Endothelial cell of umbilical vein (primary cell): ENCODE measurements at regions not wholly inside any gene's neighbourhood (a gene's known extent, or its start where the extent isn't known, plus 50 kb on each side); places are given as distances from the start of the nearest gene placed in this dataset.
A peak's percentile ranks its signal among the peaks of the same experiment; 100 is the strongest.

ENCODE experiments used
- BruUV-seq: library from RNA; stranded (reverse); fragments of 400-500 nt; replicated peaks from 2 replicates; lab custom pipeline; 2021; lab: Mats Ljungman, UMichigan
- CTCF ChIA-PET: fragments of 300-600, 350-600 bp; sonication (Branson Sonifier 250); formaldehyde crosslinking; loops from one replicate; lab custom pipeline; 2021; ENCODE audit warnings: antibody characterized with exemption, inconsistent platforms; lab: Charles Lee
- POLR2A ChIA-PET: fragments of 300-600, 350-600 bp; sonication (Branson Sonifier 250); formaldehyde crosslinking; loops from one replicate; lab custom pipeline; 2021; ENCODE audit warnings: antibody characterized with exemption, inconsistent platforms; lab: Charles Lee
- DNase-seq: peaks from one replicate; pipeline ENCODE4 v3.0.0-alpha.2; 2011; ENCODE audit warnings: low read depth, low spot score
- FAIRE-seq: peaks from 2 replicates; lab custom pipeline; 2011; peaks lifted over from hg19 to GRCh38; lab: Jason Lieb, UNC
- H2AFZ ChIP-seq: 2 replicates; pipeline ENCODE4 v1.6.0; 2012; ENCODE audit warnings: low read depth, low read length, control low read depth, inconsistent platforms
- H3K27ac ChIP-seq: 2 replicates; pipeline ENCODE4 v1.5.1; 2011; ENCODE audit warnings: low read depth, mild to moderate bottlenecking, control low read depth, low read length, moderate library complexity; ENCODE audit not compliant: insufficient read depth
- H3K27me3 ChIP-seq, 2 experiments: 2 replicates each; pipeline versions ENCODE4 v1.6.0 to v1.6.1; 2011; ENCODE audit warnings: low read length in 2 of 2, mixed read lengths in 1 of 2; ENCODE audit not compliant: control insufficient read depth in 2 of 2, insufficient read depth in 2 of 2
- H3K36me3 ChIP-seq, 2 experiments: 2 replicates in 1 of 2; 3 replicates in 1 of 2; pipeline ENCODE4 v1.5.1; 2011; ENCODE audit warnings: low read length in 2 of 2, mild to moderate bottlenecking in 1 of 2, moderate library complexity in 1 of 2; ENCODE audit not compliant: control insufficient read depth in 2 of 2, insufficient read depth in 2 of 2; ENCODE audit errors: extremely low read depth in 1 of 2
- H3K4me1 ChIP-seq: 3 replicates; pipeline ENCODE4 v1.5.1; 2011; ENCODE audit warnings: mild to moderate bottlenecking, low read length; ENCODE audit not compliant: control insufficient read depth, insufficient read depth; ENCODE audit errors: extremely low read depth
- H3K4me2 ChIP-seq: 2 replicates; pipeline ENCODE4 v1.6.1; 2011; ENCODE audit warnings: low read length, control low read depth, mixed read lengths; ENCODE audit not compliant: insufficient read depth
- H3K4me3 ChIP-seq, 3 experiments: fragments of 200-600 bp in 1 of 3; sonication (generic), shearing (Covaris generic) in 1 of 3; replicated peaks in 1 of 3; 2 replicates each; pipeline ENCODE4 v1.5.1; 2011 to 2016; ENCODE audit warnings: control low read depth in 3 of 3, low read length in 3 of 3, mild to moderate bottlenecking in 2 of 3, inconsistent platforms in 1 of 3, low read depth in 1 of 3, moderate library complexity in 1 of 3; ENCODE audit not compliant: insufficient read depth in 1 of 3
- H3K79me2 ChIP-seq: 2 replicates; pipeline ENCODE4 v1.6.0; 2012; ENCODE audit warnings: low read length, inconsistent platforms; ENCODE audit not compliant: control insufficient read depth, insufficient read depth
- H3K9ac ChIP-seq: replicated peaks from 2 replicates; pipeline ENCODE3; 2011; ENCODE audit warnings: low read length, control low read depth; ENCODE audit not compliant: insufficient read depth; ENCODE audit errors: extremely low read depth
- H3K9me1 ChIP-seq: replicated peaks from 3 replicates; pipeline ENCODE4 v1.6.0; 2011; ENCODE audit warnings: mild to moderate bottlenecking, low read length; ENCODE audit not compliant: control insufficient read depth, insufficient read depth; ENCODE audit errors: extremely low read depth
- H3K9me3 ChIP-seq: replicated peaks from 2 replicates; pipeline ENCODE4 v1.5.1; 2012; ENCODE audit warnings: low read length, inconsistent platforms; ENCODE audit not compliant: control insufficient read depth, insufficient read depth
- H4K20me1 ChIP-seq: replicated peaks from 2 replicates; pipeline ENCODE3; 2011; ENCODE audit warnings: mild to moderate bottlenecking, low read length; ENCODE audit not compliant: control insufficient read depth, insufficient read depth; ENCODE audit errors: extremely low read depth
- EZH2 ChIP-seq: IDR thresholded peaks from 2 replicates; pipeline ENCODE4 v1.6.1; 2012; ENCODE audit warnings: borderline replicate concordance, low read depth, mild to moderate bottlenecking, moderate library complexity, low read length, inconsistent platforms; ENCODE audit not compliant: severe bottlenecking
- FOS ChIP-seq: IDR thresholded peaks from 2 replicates; pipeline ENCODE4 v1.6.1; 2011; ENCODE audit warnings: mild to moderate bottlenecking, low read length, moderate library complexity, borderline replicate concordance; ENCODE audit not compliant: insufficient read depth
- GATA2 ChIP-seq: IDR thresholded peaks from 2 replicates; pipeline ENCODE4 v1.7.0; 2011; ENCODE audit warnings: low read depth, mild to moderate bottlenecking, moderate library complexity, mixed read lengths, low read length; ENCODE audit not compliant: insufficient read length, insufficient read depth
- JUN ChIP-seq: IDR thresholded peaks from 2 replicates; pipeline ENCODE4 v1.6.1; 2011; ENCODE audit warnings: borderline replicate concordance, low read depth; ENCODE audit not compliant: insufficient read length, insufficient read depth
- MYC ChIP-seq: IDR thresholded peaks from one replicate; pipeline ENCODE4 v1.6.1; 2011; ENCODE audit warnings: mild to moderate bottlenecking, low read depth, low read length
- POLR2A ChIP-seq: IDR thresholded peaks from 2 replicates; pipeline ENCODE4 v1.6.1; 2012; ENCODE audit warnings: low read depth, mild to moderate bottlenecking, control low read depth, low read length
- POLR2AphosphoS5 ChIP-seq: IDR thresholded peaks from 2 replicates; pipeline ENCODE4 v1.6.1; 2012; ENCODE audit warnings: low read depth, mild to moderate bottlenecking, control low read depth, low read length, moderate library complexity; ENCODE audit not compliant: insufficient read depth
- dilution Hi-C: fragments of 300-500 bp; cut with MboI; formaldehyde crosslinking; loops from one replicate; pipeline ENCODE4 v1.15.0; 2019; ENCODE audit warnings: low sequenced_read_pairs; ENCODE audit not compliant: extremely low pct_ligation_motif_present
- intact Hi-C: fragments of 100-400 bp; cut with micrococcal nuclease; formaldehyde crosslinking; loops from one replicate; pipeline ENCODE4 v1.10.0; 2022
- TF ChIP-seq, protein P1 (sequence below), 2 donors: IDR thresholded peaks; 1 replicate in 1 of 2; 2 replicates in 1 of 2; pipeline ENCODE4 v1.5.1; 2011; ENCODE audit warnings: low read length in 2 of 2, mild to moderate bottlenecking in 2 of 2, moderate library complexity in 2 of 2, control low read depth in 1 of 2, inconsistent platforms in 1 of 2, low read depth in 1 of 2; ENCODE audit not compliant: insufficient read depth in 1 of 2; ENCODE audit errors: extremely low read depth in 1 of 2
- TF ChIP-seq, protein P2 (sequence below): IDR thresholded peaks from 2 replicates; pipeline ENCODE4 v1.6.1; 2011; ENCODE audit not compliant: insufficient read depth, insufficient read length

DNA sequence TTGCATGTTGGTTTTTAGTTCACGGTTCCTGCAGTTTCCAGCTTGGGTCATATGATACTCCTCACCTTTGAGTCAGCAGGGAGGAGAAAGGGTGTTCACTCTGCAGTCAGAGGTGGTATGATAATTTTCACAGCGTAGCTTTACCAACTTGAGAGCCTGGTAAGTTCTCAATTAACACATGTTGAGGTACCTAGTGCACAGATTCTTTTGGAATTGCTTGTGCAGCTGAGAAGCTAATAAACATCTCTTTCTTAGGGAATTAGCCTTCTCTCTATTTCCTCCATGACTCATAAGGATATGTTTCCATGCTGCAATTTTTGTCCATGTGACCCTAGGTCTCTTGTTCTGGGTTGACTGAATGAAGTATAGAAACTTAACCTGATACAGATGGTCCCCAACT, 166.6 kb downstream of the KIF20B start:
- TF ChIP-seq FOS (no peak), POLR2A (no peak), MYC (no peak), JUN (no peak), EZH2 (no peak), POLR2AphosphoS5 (no peak), GATA2 (no peak)
- TF ChIP-seq, protein P1, sequence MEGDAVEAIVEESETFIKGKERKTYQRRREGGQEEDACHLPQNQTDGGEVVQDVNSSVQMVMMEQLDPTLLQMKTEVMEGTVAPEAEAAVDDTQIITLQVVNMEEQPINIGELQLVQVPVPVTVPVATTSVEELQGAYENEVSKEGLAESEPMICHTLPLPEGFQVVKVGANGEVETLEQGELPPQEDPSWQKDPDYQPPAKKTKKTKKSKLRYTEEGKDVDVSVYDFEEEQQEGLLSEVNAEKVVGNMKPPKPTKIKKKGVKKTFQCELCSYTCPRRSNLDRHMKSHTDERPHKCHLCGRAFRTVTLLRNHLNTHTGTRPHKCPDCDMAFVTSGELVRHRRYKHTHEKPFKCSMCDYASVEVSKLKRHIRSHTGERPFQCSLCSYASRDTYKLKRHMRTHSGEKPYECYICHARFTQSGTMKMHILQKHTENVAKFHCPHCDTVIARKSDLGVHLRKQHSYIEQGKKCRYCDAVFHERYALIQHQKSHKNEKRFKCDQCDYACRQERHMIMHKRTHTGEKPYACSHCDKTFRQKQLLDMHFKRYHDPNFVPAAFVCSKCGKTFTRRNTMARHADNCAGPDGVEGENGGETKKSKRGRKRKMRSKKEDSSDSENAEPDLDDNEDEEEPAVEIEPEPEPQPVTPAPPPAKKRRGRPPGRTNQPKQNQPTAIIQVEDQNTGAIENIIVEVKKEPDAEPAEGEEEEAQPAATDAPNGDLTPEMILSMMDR (IDR thresholded peaks at IDR 0.05; ENCODE audit: extremely low read depth in 1 of 2, insufficient read depth in 1 of 2, low read depth in 1 of 2, low read length in 2 of 2): no peak
- TF ChIP-seq, protein P2, sequence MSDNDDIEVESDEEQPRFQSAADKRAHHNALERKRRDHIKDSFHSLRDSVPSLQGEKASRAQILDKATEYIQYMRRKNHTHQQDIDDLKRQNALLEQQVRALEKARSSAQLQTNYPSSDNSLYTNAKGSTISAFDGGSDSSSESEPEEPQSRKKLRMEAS: no peak
- Histone ChIP-seq H3K27me3 (peaks cover 0 to 2% of the 10 kb centered on the region in 2 experiments), H3K9me1 (no peaks in the 10 kb centered on the region), H3K4me2 (no peak overlapping the region), H3K79me2 (no peaks in the 10 kb centered on the region), H3K4me3 (no peak overlapping the region), H2AFZ (no peak overlapping the region), H3K4me1 (no peaks in the 10 kb centered on the region), H3K9me3 (no peaks in the 10 kb centered on the region), H4K20me1 (no peaks in the 10 kb centered on the region), H3K27ac (no peak overlapping the region), H3K9ac (no peak overlapping the region), H3K36me3 (no peaks in the 10 kb centered on the region)
- DNase-seq (peak; percentile 14), FAIRE-seq (no peak)
- POLR2A ChIA-PET: no interaction called here
- intact Hi-C loops (no loop called here), dilution Hi-C loops (no loop called here)
- no TSS peak for BruUV-seq
- CTCF ChIA-PET: interaction anchor here (1.3 kb wide), 1 partner anchor 10 kb away, joined by 4 read pairs; no protein-coding TSS in a partner anchor
